IPS DF 6.9 (cell line): ENCODE measurements at regions not wholly inside any gene's neighbourhood (a gene's known extent, or its start where the extent isn't known, plus 50 kb on each side); places are given as distances from the start of the nearest gene placed in this dataset.

Source experiments
- DNase-seq: peaks from one replicate; pipeline ENCODE4 v3.0.0-alpha.2; 2013; ENCODE audit warnings: low read depth, low spot score
- H3K27ac ChIP-seq: one replicate; pipeline ENCODE4 v1.5.1; 2013; ENCODE audit warnings: low read length, control low read depth
- H3K27me3 ChIP-seq: 2 replicates; pipeline ENCODE4 v1.6.1; 2013; ENCODE audit warnings: mild to moderate bottlenecking, low read length; ENCODE audit not compliant: control insufficient read depth, insufficient read depth
- H3K36me3 ChIP-seq: 2 replicates; pipeline ENCODE4 v1.6.1; 2013; ENCODE audit warnings: low read length; ENCODE audit not compliant: control insufficient read depth, insufficient read depth
- H3K4me1 ChIP-seq: 2 replicates; pipeline ENCODE4 v1.6.1; 2013; ENCODE audit warnings: low read length; ENCODE audit not compliant: control insufficient read depth, insufficient read depth
- H3K4me3 ChIP-seq: 2 replicates; pipeline ENCODE4 v1.5.1; 2013; ENCODE audit warnings: mild to moderate bottlenecking, low read length
- H3K9me3 ChIP-seq: 2 replicates; pipeline ENCODE4 v1.6.1; 2013; ENCODE audit warnings: low read length, inconsistent platforms; ENCODE audit not compliant: control insufficient read depth, insufficient read depth
- WGBS: extraction: QIAGEN DNeasy Blood & Tissue Kit; methylation state at CpG from one replicate; pipeline ENCODE4 v1.1.7; 2013; ENCODE audit warnings: mixed read lengths, missing lambda C conversion rate; ENCODE audit not compliant: insufficient read length, insufficient coverage; 5-methylcytosine and 5-hydroxymethylcytosine counted together

DNA sequence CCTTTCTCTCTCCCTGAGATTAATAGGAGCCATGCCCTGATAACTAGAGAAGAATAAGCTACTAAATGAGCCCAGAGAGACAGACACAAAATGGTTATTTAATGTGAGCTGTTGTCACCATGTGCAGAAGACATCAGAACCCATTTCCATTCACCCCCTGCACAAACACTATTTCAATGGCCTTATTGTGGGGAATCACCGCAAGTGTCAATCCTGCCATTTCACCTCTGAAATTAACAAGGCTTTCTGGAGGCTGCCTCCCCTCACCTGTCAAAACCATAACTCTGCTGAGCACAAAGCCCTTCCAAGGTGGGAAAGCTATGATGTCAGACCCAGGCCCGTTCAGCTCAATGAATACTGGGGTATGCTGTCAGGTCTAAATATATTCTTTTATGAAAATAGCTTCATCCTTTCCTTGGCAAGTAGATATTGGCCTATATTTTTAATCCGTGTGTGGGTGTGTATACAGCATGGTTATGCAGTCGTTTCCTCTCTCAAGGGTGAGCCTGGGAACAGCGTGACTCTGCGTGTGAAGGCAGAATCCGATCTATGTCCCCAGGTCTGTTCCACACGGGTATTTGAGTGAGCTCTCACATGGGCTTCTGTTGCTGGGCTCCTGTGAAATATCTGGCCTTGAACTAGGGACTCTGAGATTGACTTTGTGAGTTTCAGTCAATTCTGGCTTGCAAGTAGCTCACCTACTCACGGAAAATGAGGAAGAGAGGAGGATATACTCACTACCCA is 266.3 kb downstream of the FBXW7 start:
- no peak overlapping the region for H3K27ac ChIP-seq

GRCh38 chr4:152267811-152268210 is 268.1 kb downstream of the FBXW7 start:
- no peak overlapping the region for H3K27ac ChIP-seq
- H3K4me3 ChIP-seq = no peak overlapping the region
- H3K36me3 ChIP-seq = no peaks in the 10 kb centered on the region
- H3K4me1 ChIP-seq = no peaks in the 10 kb centered on the region
- WGBS = no CpG with 5 or more reads among the region's 3 CpGs
- no peaks in the 10 kb centered on the region for H3K9me3 ChIP-seq
- H3K27me3 ChIP-seq = no peaks in the 10 kb centered on the region
- no peak for DNase-seq

More for the DNA sequence above, 266.3 kb downstream of the FBXW7 start:
- no peak for DNase-seq
- Histone ChIP-seq H3K27me3 (no peaks in the 10 kb centered on the region), H3K4me1 (no peaks in the 10 kb centered on the region), H3K4me3 (no peak overlapping the region), H3K9me3 (no peaks in the 10 kb centered on the region), H3K36me3 (no peaks in the 10 kb centered on the region)
- no CpG with 5 or more reads among the region's 9 CpGs for WGBS

DNA sequence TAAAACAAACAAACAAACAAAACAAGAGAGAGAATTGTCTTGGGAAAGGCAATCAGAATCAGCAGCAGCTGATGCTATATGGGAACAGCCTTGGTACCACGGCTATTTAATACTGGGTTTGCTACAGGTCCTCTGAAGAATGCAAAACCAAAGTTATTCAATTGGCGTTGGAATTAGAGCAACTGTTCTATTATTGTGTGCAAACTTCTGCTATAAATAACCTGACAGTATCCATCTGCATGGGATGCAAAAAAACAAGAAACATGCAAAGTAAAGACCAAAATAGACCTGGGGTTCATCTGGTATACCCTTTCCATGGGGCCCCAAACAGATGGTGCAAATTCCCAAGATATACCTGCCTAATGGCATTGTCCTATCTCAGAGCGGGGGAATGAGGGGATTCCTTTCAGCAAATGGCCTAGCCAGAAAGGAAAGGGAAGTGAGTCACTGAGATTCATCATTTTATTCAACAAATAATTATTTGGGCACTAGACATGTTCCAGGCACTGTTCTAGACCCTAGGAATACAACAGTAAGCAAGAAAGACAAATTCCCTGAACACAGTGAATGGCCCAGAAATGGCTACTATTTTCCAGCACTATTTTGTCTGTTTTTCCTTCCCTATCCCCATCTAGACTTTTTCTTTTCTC is 268.9 kb downstream of the FBXW7 start:
- no peaks in the 10 kb centered on the region for H3K36me3 ChIP-seq
- no CpG with 5 or more reads among the region's 3 CpGs for WGBS
- no peaks in the 10 kb centered on the region for H3K27me3 ChIP-seq
- no peak overlapping the region for H3K27ac ChIP-seq
- no peak overlapping the region for H3K4me3 ChIP-seq
- no peaks in the 10 kb centered on the region for H3K4me1 ChIP-seq
- no peaks in the 10 kb centered on the region for H3K9me3 ChIP-seq
- DNase-seq = no peak

- Histone ChIP-seq H3K27ac (no peak overlapping the region), H3K36me3 (no peaks in the 10 kb centered on the region), H3K4me1 (no peaks in the 10 kb centered on the region), H3K4me3 (no peak overlapping the region), H3K27me3 (no peaks in the 10 kb centered on the region), H3K9me3 (no peaks in the 10 kb centered on the region)
- WGBS = no CpG with 5 or more reads among the region's 14 CpGs
- DNase-seq = no peak
These were observed 270.7 kb downstream of the FBXW7 start for GRCh38 chr4:152265149-152265621.

GRCh38 chr4:152264106-152264505 is 271.8 kb downstream of the FBXW7 start:
- H3K27ac ChIP-seq = no peak overlapping the region
- no peaks in the 10 kb centered on the region for H3K27me3 ChIP-seq
- no peaks in the 10 kb centered on the region for H3K36me3 ChIP-seq
- H3K4me1 ChIP-seq = no peaks in the 10 kb centered on the region
- no peaks in the 10 kb centered on the region for H3K9me3 ChIP-seq
- H3K4me3 ChIP-seq = no peak overlapping the region
- WGBS = no CpG with 5 or more reads among the region's 5 CpGs
- DNase-seq = no peak

GRCh38 chr4:152259866-152260265 is 276.0 kb downstream of the FBXW7 start:
- H3K27me3 ChIP-seq = no peaks in the 10 kb centered on the region
- H3K9me3 ChIP-seq = no peaks in the 10 kb centered on the region
- H3K36me3 ChIP-seq = no peaks in the 10 kb centered on the region
- H3K4me1 ChIP-seq = peaks cover 1% of the 10 kb centered on the region; the same call in 1 of the 2 replicates
- no CpG with 5 or more reads among the region's 1 CpG for WGBS
- no peak for DNase-seq
- no peak overlapping the region for H3K4me3 ChIP-seq
- no peak overlapping the region for H3K27ac ChIP-seq

DNA sequence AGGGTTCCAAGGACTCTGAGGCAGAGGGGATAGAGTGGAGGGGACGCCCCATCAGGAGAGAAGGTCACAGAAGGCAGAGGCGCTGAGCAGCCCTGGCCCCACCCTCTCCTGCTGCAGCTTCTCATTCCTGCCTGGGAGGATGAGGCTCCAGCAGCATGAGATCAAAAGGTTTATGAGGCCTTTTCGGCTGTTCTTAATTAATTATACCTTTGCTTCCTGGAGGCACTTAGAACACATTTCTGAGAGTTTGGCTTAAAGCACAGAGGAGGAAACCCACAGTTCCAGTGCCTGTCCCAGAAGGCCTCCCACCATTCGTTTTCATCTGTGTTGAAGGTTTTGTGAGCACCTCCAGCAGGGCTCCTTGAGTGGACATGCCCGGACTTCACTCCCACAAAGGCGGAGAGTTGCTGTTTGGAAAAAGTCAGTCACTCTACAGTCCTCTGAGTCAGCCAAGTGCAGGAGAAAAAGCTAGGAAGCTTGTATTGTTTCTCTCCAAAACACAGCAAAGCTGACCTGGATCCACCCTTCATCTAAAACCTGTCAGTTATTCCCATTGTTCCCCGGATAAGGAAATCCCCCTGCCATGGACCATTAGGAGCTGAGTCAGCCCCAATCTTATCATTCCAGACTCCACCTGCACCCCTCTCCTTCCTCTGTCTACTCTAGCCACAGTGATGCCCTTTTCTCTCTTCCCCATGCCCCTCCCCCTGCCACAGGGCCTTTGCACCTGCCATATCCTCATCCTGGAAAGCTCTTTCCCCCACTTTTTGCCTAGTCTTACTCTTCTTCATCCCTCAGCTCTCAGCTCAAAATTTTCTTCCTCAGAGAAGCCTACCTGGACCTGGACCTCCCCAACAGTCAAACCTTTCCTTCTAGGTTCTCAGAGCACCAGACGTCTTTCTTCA is 276.8 kb downstream of the FBXW7 start:
- no peak for DNase-seq
- Histone ChIP-seq H3K27me3 (no peaks in the 10 kb centered on the region), H3K36me3 (no peaks in the 10 kb centered on the region), H3K4me1 (peaks cover 1% of the 10 kb centered on the region; the same call in 1 of the 2 replicates), H3K9me3 (no peaks in the 10 kb centered on the region), H3K4me3 (no peak overlapping the region), H3K27ac (no peak overlapping the region)
- WGBS = no CpG with 5 or more reads among the region's 8 CpGs

DNA sequence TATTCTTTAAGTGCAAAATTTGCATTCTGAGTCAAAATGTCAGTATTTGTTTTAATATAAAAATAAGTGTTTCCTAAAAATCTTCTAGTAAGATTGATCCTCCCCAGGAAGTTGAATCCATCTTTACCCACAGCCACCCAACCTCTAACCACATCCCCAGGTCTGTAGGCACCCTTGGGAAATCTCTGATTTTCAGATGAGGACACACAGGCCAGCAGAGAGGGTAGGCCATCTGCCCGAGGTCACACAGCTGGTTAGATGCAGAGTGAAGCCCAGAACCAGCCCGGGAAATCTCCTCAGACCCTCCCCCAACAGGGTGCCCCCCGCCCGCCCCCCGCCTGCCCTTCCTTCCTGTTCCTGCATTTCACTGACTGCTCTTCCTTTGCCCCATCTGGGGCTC is 277.5 kb downstream of the FBXW7 start:
- no peak for DNase-seq
- WGBS = no CpG with 5 or more reads among the region's 5 CpGs
- Histone ChIP-seq H3K9me3 (no peaks in the 10 kb centered on the region), H3K4me3 (no peak overlapping the region), H3K4me1 (peaks cover 1% of the 10 kb centered on the region; the same call in 1 of the 2 replicates), H3K27me3 (no peaks in the 10 kb centered on the region), H3K36me3 (no peaks in the 10 kb centered on the region), H3K27ac (no peak overlapping the region)

DNA sequence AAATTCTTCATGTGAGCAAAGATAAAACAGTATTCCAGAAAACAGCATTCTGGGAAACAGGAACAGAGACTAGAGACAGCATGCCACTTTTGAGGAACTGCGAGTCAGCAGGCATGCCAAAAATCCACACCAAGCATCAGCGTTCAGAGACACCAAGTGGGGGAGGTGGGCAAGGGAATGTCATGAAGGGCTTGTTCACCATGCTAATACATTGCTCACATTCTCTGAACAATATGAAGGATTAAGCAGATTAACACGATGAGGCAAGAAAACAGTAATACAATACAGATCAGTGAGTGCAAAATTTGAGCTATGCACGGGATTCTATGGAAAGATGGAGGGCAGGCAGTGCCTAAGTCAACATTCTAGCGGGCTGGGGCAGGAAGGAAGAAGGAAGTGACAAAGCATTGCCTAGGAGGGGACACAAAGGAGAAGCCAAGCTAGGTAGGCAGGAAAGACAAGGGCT is 278.3 kb downstream of the FBXW7 start:
- Histone ChIP-seq H3K4me3 (no peak overlapping the region), H3K27me3 (no peaks in the 10 kb centered on the region), H3K9me3 (no peaks in the 10 kb centered on the region), H3K27ac (no peak overlapping the region), H3K36me3 (no peaks in the 10 kb centered on the region), H3K4me1 (peaks cover 1% of the 10 kb centered on the region; the same call in 1 of the 2 replicates)
- no CpG with 5 or more reads among the region's 5 CpGs for WGBS
- DNase-seq = no peak

DNA sequence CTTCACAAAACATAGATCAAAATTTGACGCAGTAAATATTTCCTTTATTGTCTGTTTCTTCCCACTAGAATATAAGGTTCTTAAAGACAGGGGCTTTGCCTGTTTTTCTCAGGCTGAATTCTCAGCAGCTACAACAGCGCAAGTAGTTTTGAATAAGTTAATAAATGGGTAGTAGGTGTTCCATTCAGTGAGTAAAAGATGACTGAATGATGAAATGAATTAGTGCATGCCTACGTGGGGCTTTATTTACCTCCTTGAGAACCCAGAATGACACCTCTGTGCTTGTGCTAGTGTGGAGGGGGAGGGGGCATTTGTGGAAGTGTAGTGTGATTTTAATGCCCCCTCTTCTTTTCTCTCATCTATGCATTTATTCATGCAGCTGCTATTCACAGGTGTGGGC is 278.9 kb downstream of the FBXW7 start:
- Histone ChIP-seq H3K4me1 (peaks cover 1% of the 10 kb centered on the region; the same call in 1 of the 2 replicates), H3K27me3 (no peaks in the 10 kb centered on the region), H3K9me3 (no peaks in the 10 kb centered on the region), H3K27ac (no peak overlapping the region), H3K4me3 (no peak overlapping the region), H3K36me3 (no peaks in the 10 kb centered on the region)
- DNase-seq = no peak
- no CpG with 5 or more reads among the region's 3 CpGs for WGBS
